ENCODE measurements at regions not wholly inside any gene's neighbourhood (a gene's known extent, or its start where the extent isn't known, plus 50 kb on each side); places are given as distances from the start of the nearest gene placed in this dataset.

GRCh38 chr20:48394415-48395081, 433.3 kb downstream of the PREX1 start (continued):
- TF ChIP-seq NKX3-1 (CRISPR knock-in tag; IDR thresholded peaks at IDR 0.05): no peak
- TF ChIP-seq FOXJ3 (CRISPR knock-in tag; IDR thresholded peaks at IDR 0.05; ENCODE audit: borderline replicate concordance): peak; percentile 65; the same call in 1 of the 2 replicates
- no peak for TF ChIP-seq SYNCRIP (IDR thresholded peaks at IDR 0.05; ENCODE audit: insufficient read depth, low read depth, low read length)
- no peak for TF ChIP-seq HCFC1 (IDR thresholded peaks at IDR 0.05; ENCODE audit: low read depth, low read length)
- TF ChIP-seq ZNF276 (CRISPR knock-in tag; IDR thresholded peaks at IDR 0.05; ENCODE audit: low read depth): no peak
- peak; percentile 64 for TF ChIP-seq THAP11 (CRISPR knock-in tag; IDR thresholded peaks at IDR 0.05)
- TF ChIP-seq TBL1XR1 (IDR thresholded peaks at IDR 0.05; ENCODE audit: borderline replicate concordance, low read length, partially characterized antibody): no peak
- peak; percentile 38; the same call in 1 of the 2 replicates for TF ChIP-seq SIX1 (CRISPR knock-in tag; IDR thresholded peaks at IDR 0.05; ENCODE audit: borderline replicate concordance)
- TF ChIP-seq KLF16 (CRISPR knock-in tag; IDR thresholded peaks at IDR 0.05): 0 out of 4 replicates have a peak, but pooled peaks of 1 of the 2 experiments have one; percentile 55
- TF ChIP-seq ZBTB46 (CRISPR knock-in tag; IDR thresholded peaks at IDR 0.05; ENCODE audit: borderline replicate concordance): no peak
- no peak for TF ChIP-seq ZSCAN20 (CRISPR knock-in tag; IDR thresholded peaks at IDR 0.05; ENCODE audit: borderline replicate concordance)
- peak; percentile 75 for TF ChIP-seq IRF2 (CRISPR knock-in tag; IDR thresholded peaks at IDR 0.05)
- no peak for TF ChIP-seq ZC3H13 (CRISPR knock-in tag; IDR thresholded peaks at IDR 0.05)
- TF ChIP-seq ZNF331 (CRISPR knock-in tag; IDR thresholded peaks at IDR 0.05): peak; percentile 63; the same call in 1 of the 2 replicates
- no peak for TF ChIP-seq KLF12 (CRISPR knock-in tag; IDR thresholded peaks at IDR 0.05; ENCODE audit: borderline replicate concordance)
- no peak; the same call in 1 of the 2 replicates for TF ChIP-seq FOSL2 (CRISPR knock-in tag; IDR thresholded peaks at IDR 0.05)
- TF ChIP-seq FOXO4 (CRISPR knock-in tag; conservative IDR thresholded peaks at IDR 0.05): no peak
- no peak for TF ChIP-seq PBX3 (CRISPR knock-in tag; IDR thresholded peaks at IDR 0.05; ENCODE audit: borderline replicate concordance)
- no peak for TF ChIP-seq E2F5 (CRISPR knock-in tag; conservative IDR thresholded peaks at IDR 0.05)
- peak; percentile 98 for TF ChIP-seq RXRB (CRISPR knock-in tag; IDR thresholded peaks at IDR 0.05; ENCODE audit: borderline replicate concordance)
- TF ChIP-seq SIX4 (CRISPR knock-in tag; IDR thresholded peaks at IDR 0.05): 0 out of 2 replicates have a peak, but pooled peaks have one; percentile 50
